HuH-7 (cell line): ENCODE measurements at regions not wholly inside any gene's neighbourhood (a gene's known extent, or its start where the extent isn't known, plus 50 kb on each side); places are given as distances from the start of the nearest gene placed in this dataset.
"Not testable (repeated sequence)": the region's sequence is repeated elsewhere in the genome, so short reads cannot be mapped to it uniquely, and the experiment has no call there.

Experiments
- DNase-seq: peaks from one replicate; pipeline ENCODE4 v3.0.0; 2011; ENCODE audit warnings: low spot score

DNA sequence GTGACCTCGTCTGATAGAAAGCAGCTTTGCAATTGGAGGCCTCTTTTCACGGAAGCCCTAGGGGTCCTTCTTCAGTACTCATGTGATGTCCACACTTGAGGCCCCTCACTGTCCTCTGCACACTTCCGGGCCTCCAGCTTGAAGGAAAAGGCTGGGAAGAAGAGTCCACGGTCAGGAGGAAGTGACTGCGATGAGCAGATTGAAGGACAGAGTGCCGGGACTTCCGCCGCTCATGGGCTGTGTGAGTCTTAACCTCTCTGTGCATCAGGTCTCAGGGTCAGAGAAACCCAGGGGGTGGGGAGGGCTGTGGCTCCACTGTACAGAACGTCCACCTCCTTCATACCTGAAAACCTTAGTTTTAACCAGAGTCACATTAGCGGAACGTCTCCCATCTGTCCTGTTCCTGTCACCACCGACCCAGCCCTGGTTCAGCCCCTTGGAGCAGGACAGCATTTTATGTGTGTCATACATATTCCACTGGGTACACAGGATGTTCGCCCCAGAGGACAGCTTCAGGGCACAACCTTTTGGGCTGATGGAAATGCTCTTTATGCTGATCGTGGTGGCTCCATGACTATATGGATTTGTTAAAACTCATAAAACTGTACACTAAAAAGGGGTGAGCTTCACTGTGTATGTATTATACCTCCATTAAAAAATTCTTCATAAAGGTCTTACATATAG, 51.0 kb upstream of the SORCS2 start:
- no peak for DNase-seq

DNA sequence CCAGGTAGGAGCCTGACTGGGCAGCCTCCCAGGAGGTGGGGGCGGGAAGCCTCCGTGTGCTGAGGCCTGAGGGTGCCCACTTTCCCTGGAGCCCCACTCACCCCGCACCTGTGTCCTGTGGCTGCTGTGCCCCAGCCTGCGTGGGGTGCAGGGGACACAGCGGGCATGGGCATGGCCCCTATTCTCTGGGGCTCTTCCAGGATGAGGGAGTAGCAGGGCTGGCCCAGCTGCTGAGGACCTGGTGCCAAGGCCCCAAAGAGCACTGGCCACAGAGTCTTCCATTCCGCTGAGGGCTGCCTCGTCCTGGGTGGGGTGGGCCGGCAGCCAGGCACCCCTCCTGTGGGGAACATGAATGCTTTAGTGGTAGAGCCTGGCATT, 51.7 kb upstream of the SORCS2 start:
- no peak for DNase-seq

DNA sequence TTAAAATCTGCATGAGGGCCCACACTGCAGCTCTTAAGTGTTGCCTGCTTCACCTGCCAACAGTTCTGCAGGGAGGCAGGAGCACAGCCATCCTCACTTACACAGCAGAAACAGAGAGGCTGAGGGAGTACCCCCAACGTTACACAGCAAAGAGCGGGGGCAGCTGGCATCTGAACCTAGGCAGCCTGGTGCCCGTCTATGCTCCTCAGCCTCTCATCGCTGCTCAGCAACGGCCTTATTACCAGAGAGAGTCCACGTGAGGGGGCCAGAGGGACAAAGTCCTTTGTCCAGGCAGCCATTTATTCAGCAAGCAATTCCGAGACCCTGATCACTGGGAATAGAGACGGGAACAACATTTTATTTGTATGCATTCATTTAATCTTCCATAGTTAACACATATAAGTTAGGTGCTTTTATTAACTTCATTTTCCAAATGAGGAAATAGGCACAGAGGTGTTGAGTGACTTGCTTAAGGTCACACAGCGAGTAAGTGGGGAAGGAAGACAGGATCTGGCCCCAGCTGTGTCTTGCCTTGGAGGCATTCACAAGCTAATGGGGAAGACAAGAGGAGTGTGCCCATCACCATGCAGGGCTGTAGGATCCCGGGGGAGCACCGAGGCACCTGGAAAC, 52.2 kb upstream of the SORCS2 start:
- DNase-seq: no peak

DNA sequence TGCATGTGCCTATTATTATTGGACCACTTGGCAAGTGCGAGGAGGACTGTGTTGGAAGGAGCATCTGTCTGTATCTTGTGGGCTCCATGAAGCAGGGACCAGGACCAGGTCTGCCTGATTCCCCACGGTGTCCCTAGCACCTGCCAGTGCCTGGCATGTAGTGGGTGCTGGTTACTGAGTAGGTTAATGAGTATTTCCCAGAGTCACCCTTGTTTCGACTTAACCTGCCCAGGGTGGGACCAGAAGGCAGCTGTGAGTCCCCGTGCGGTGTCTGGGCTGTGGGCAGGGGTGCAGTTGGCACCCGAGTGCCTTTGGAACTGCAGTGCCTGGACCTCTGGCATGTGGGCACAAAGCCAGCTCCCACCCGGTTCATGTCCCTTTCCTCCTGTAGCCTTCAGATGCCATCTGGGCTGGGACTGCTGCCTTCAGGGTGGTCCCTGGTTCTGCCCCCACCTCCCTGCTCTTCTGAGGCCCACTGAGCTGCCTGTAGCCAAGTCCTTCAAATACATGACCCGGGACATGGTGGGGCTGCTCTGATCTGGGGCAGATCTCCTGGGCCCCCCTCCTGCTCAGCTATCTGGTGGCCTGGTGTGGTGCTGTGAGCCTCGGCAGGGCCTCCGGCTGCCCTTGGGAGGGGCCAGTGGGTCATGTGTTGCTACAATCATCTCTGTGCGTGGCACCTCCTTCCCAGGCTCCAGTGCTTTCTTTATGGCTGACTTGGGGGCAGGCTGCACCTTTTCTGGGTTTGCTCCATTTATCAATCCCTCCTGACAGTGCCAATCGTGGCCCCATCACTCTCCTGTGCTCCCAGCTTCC, 53.0 kb upstream of the SORCS2 start:
- DNase-seq: no peak

DNA sequence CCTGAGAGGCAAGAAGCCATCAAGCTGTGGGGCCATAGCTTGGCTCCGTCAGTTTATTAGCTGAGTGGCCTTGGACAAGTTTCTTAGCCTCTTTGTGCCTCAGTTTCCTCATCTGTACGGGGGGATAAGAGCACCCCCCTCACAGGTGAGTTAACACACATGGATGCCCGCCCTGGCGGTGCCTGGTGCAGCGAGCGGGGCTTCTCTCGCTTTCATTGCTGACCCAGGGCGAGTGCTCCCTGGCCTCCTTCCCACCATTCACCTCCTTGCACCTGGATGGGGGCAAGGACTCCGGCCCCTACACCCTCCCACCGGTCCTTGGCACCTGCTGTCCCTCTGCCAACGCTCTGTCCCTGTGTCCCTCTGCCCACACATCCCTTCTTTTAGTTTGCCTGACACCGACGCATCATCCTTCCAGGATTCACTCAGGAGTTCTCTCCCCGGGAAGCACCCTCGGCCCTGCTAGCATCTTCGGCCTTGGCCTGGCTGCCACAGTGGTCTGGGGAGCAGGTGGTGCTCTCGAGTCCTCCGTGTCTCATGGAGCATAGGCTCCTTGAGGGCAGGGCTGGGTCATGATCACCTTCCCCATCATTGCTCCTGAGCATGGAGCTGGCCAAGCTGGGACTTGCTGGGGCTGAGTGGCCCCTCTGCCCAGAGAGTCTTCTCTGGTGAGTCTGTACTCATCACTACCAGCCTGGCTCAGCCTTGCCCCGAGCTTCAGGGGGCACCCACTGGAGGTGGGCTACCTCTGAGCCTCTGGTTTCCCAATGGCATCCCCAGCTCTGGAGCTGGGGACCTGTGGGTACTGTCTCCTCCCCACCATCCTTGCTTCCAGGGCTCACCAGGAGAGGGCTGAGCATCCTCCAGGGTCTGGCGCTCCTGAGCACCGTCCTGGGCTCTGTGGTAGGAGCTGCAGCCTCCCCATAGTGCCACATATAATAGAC, 53.8 kb upstream of the SORCS2 start:
- no peak for DNase-seq

DNA sequence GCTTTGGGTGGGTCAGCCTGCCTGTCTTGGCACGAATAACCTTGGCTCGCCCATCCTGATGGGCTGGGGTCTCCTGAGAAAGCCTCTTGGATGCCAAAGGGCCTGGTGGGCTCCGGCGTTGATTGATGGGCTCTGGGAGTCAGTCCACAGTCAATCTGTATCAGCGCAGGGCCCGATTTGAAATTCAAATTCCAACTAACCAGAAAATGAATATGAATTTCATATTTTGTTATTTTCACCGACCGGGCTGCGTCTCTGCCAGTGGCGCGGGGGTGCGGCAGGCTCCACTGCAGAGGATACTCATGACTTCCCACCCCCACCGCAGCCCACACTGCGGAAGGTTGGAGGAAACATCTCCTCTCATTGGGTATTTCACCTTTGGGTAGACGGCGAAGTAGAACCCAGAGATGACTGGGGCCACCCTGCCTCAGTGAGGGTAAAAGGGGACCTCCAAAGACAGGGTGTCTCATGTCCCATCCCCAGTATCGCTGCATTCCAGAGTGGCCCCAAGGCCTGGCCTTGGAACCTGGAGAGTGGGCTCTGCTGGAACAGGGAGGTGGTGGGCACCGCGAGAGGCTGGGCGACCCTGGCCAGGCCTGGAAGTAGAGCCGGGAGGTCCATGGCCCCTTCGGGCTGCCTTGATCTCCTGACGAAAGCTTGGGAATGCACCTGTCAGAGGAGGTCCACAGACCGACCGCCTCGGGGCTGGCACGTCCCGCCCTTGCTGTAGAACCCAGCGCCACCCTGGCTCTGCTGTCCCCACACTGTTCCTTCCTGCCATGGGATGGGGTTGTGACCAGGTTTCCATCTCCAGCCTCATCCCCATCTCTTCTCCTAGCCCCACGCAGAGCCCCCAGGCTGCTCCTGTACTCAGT, 54.8 kb upstream of the SORCS2 start:
- DNase-seq: no peak

DNA sequence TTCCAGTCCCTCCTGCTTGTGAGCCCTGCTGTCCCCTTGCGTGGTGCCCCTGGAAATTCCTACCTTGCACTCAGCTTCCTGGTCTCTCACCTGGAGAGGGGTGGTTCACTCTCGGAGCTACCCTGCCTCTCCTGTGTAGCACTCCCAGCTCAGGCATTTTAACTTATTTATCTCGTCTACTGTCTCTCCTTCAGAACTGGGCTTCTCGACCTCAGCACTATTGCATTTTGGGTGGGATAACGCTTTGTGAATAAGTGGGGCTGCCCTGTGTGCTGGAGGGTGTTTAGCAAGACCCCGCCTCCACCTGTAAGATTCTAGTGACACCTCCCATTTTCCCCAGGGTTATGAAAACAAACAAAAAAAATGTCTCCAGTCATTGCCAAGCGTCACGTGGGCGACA, 56.0 kb upstream of the SORCS2 start:
- DNase-seq: no peak

DNA sequence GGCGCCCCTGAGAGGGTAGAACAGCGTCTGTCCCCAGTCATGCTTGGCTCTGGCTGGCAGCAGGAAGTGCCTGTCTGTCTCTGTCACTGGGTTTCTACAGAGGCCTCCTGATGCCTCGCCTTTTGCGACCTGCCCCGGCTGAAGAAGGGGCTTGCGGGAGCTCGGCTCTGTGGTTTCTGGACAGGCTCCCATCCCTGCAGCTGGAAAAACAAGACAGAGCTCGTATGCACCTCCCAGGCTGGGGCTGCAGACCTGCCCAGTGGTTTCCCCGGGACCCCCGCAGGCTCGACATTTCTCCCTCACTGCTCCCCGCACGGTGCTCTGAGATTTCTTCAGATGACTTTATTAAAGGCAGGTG, 57.0 kb upstream of the SORCS2 start:
- DNase-seq: no peak

DNA sequence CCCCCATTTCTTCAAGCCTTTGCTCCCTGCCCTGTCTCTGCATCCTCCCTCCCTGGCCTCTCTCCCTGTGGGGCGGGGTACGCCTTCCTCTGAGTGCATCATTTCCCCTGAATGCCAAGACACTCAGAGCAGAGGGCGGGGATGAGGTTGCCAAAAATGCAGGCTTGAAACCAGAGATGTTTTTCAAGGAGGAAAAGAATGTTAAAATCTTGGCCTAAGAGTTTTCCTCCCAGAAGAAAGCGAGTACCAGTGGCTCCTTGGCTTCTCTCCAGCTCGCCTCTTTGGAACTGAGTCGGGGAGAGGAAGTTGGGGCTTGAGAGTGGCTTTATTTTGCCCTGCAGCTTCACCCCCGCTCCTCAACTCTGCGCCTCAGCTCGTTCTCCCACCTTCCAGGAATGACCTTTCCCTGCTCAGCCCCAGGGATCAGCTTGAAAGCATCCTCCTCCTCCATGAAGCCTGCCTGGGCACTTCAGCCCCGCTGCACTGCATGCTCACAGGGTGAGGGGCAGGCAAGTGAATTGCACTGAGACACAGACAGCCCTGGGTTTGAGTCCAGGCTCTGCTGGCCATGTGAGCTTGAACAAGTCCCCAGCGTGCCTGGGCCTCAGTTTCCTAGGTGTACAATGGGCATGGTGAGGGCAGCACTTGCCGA, 57.5 kb upstream of the SORCS2 start:
- DNase-seq: no peak

DNA sequence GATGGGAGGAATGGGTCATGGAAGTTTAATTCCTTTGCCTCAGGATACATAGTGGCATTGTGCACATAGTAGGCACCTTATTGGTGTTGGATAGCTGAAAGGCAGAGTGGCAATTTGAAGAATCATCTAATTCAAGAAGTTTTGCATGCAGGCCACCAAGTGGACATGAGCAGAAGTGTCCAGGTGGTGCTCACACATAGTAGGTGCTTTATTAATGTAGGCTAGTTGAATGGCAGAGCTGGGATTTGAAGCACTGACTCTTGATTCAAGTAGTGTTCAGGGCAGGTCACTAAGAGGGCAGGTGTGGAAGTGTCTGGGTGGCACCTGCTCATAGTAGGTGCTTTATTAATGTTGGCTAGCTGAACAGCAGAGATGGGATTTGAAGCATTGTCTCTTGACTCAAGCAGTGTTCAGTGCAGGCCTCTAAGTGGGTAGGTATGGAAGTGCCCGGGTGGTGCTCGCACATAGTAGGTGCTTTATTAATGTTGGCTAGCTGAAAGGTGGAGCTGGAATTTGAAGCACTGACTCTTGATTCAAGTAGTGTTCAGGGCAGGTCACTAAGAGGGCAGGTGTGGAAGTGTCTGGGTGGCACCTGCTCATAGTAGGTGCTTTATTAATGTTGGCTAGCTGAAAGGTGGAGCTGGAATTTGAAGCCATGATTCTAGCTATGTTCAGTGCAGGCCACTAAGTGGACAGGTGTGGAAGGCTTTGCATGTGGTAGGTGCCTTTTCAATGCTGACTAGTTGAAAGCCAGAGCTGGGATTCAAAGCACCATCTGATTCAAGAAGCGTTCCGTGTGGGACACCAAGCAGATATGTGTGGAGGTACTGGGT, 58.3 kb upstream of the SORCS2 start:
- not testable (repeated sequence) for DNase-seq

DNA sequence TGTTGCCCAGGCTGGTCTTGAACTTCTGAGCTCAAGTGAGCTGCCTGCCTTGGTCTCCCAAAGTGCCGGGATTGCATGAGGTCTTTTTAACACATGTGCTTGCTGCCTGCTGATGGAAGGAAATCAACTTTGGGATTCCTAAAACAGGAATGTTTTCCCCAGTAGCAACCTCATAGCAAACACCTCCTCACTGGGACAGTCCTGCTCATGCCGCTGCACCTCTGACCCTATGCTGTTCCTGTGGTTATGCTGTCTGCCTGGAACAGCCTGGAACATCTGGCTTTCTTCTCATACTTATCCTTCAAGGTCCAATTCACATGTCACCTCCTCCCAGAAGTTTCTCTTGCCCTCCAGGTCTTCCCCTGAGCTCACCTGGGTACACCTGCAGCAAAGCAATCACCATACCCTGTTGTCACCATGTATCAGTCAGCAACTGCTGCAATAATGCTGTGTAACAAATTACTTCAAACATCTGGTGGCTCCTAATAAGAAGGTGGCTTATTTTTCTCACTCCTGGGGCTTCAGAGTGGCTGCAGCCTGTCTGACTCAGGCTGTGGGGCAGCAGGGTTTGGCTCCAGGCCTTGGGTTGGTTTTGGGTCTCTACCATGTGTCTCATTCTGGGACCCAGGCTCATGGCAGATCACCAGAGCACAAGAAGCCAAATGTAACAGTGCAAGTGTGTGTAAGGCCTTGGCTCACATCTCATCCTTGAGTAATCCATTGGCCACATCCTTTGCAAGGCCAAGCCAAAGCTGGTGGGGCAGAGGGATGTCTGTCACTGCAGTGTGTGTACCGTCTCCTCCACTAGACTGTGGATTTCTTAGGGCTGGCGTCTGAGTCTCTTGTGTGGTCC, 59.4 kb upstream of the SORCS2 start:
- DNase-seq: no peak

DNA sequence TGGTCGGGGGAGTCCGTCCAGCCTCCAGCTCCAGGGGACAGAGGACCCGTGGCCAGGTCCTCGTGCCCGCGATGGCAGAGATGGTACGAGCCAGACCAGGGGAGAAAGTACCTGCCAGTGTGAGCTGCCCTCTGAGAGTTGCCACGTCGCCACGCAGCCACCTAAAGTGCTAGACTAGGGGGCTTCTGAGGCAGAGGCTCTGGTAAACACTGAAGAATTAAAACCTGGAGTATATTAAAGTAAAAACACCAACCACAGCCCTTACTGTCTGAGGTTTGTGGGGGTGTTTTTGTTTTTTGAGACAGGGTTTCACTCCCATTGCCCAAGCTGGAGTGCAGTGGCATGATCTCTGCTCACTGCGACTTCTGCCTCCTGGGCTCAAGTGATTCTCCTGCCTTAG, 60.1 kb upstream of the SORCS2 start:
- no peak for DNase-seq

DNA sequence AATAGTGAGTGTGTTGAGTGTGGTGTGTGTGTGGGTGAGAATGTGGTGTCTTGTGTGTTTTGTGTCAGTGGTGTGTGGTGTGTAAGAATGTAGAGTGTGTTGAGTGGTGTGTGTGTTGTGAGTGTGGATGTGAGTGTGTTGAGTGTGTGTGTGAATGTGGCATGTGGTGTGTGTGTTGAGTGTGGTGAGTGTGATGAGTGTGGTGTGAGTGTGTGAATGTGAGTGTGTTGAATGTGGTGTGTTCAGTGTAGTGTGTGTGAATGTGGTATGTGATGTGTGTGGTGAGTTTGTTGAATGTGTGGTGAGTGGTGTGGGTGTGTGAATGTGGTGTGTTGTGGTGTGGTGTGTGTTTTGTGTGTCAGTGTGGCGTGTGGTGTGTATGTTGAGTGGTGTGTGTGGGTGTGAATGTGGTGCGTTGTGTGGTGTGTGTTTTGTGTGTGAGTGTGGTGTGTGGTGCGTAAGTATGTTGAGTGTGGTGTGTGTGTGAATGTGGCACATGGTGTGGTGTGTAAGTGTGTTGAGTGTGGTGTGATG, 60.8 kb upstream of the SORCS2 start:
- DNase-seq: no peak

DNA sequence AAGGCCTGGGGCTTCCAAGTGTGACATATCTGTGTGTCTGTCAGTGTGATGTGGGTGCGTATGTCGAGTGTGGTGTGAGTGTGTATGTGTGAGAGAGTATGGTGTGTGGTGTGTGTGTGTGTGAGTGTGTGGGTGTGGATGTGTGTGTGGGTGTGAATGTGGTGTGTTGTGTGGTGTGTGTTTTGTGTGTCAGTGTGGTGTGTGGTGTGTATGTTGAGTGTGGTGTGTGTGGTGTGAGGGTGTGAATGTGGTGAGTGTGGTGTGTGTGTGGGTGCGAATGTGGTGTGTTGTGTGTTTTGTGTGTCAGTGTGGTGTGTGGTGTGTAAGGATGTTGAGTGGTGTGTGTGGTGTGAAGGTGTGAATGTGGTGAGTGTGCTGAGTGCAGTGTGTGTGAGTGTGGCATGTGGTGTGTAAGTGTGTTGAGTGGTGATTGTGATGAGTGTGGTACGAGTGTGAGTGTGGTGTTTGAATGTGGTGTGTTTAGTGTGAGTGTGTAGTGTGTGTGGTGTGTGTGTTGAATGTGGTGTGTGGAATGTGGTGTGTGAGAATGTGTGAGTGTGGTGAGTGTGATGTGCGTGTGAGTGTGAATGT, 61.6 kb upstream of the SORCS2 start:
- no peak for DNase-seq

DNA sequence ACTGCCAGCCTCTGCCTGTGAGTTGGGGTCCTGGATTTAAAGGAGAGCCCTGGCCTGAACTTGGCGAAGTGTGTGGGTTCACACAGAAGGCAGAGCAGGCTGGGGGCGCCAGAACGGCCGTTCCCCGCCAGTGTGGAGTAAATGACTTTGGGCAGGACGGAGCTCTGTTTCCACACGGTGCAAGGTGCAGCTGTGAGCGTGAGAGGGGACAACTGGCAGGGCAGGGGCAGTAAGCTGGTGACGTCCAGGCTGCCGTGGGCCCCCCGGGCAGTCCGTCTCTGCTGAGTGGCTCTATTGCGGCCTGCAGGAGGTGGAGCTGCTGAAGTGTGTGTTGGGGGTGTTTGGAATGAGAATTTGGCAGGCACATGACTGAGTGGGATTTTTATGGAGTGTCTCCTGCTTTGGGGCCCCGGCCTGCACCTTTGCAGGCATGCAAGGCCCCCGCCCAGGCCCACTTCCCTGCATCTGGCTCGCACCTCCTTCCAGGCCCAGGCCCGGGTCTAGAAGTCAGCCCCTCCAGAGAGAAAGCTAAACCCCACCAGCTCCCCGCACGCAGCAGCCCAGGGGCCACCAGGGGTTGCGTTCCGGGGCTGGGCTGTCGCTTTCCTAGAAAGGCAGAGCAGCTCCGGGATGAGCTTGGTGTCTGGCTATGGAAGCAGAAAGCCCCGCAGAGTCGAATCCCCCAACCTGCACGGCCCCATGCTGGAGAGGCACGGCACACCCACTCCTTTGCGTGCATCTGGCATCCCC, 62.2 kb upstream of the GRPEL1 start:
- no peak for DNase-seq

DNA sequence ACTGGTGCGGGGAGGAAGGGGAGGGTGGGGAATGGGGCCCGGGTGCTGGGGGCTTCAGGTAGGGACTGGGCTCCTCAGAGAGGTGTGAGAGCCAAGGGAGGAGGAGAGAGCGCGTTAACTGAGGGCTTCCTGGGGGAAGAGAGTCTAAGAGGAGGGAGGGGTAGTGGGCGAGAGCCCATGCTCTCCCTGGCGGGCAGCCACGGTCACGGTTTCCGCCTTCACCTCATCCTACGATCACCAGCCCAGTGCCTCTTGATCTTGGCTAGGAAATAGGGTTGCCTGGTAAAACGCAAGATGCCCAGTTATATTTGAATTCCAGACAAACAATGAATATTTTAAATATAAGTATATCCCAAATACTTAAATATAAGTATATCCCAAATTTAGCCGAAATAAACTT, 60.8 kb upstream of the GRPEL1 start:
- DNase-seq: no peak

DNA sequence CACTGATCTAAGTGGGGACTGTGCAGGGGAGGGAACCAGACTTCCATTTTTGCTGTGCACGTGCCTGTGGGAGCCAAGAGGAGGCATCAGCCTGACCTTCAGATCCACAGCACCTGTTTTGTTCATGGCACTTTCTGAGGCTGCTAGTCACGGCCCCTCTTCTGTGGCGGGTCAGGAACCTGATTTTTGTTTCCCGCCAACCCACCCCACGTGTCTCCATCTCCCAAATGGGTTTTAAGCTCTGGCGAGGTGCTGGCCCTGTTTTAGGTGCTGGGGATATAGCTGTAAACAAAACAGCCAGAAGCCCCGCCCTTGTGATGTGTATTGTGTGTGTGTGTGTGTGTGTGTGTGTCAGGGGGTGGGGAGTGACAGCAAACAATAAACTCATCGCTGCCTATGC, 60.4 kb upstream of the GRPEL1 start:
- no peak for DNase-seq

DNA sequence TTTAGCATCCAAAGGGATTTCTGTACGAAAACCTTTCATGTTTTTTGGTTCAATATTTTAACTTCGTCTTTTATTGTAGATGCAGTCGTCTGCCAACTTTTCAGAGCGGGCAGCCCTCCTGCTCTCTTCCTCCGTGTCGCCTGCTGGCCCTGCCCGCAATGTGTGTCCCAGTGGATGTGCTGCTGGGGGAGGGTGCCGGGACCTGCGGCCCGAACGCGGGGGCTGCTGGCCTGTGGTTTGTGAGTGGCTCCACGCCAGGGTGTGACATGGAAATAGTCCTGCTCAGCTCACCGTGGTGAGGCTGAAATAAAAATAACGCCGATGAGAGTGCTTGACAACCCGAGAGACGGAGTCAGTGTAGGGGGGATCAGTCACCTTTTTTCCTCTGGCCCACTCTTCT, 59.7 kb upstream of the GRPEL1 start:
- no peak for DNase-seq
